ENCODE measurements at regions not wholly inside any gene's neighbourhood (a gene's known extent, or its start where the extent isn't known, plus 50 kb on each side); places are given as distances from the start of the nearest gene placed in this dataset.

DNA sequence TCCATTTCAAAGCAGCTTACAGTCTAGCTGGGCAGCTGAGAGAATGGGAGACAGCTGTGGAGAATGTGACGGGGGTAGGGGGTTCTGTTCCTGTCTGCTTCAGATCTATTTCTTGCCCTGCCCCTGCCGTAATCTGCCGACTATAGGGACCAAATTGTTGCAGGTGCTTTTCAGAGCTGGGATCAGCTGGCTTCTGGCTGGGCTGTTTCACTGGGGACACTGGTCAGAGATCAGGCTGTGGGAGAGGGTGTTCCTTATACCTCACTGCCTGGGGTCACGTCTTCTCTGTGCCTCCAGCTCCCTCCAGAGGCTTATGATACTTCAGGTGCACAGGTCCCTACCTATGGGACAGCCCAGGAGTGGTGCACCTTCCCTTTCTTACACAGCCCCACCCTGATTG is 514.9 kb upstream of the GOT2 start:
- no peak for TF ChIP-seq CTCF (IDR thresholded peaks at IDR 0.05; ENCODE audit: insufficient read depth, low read length, poor library complexity, severe bottlenecking)
- TF ChIP-seq EZH2phosphoT487 (conservative IDR thresholded peaks at IDR 0.05; ENCODE audit: low read length): no peak

Data from SU-DHL-6 (cell line).